K562 (cell line): ENCODE measurements at regions not wholly inside any gene's neighbourhood (a gene's known extent, or its start where the extent isn't known, plus 50 kb on each side); places are given as distances from the start of the nearest gene placed in this dataset.

Experiments
- ATAC-seq: fragments of 200-7000 bp; cut with Tn5 transposase; 3 replicates; pipeline ENCODE4 v1.9.1; 2020; ENCODE audit warnings: moderate library complexity
- BruUV-seq: library from RNA; stranded (reverse); fragments of 400-500 nt; replicated peaks from 2 replicates; lab custom pipeline; 2021; lab: Mats Ljungman, UMichigan
- CTCF ChIA-PET: fragments of 300-600 bp; formaldehyde crosslinking; extraction: SDS; loops from one replicate; lab custom pipeline; 2021; ENCODE audit warnings: low intra/inter-chr PET ratio; lab: Yijun Ruan, JAX
- POLR2A ChIA-PET: fragments of 300-600, 350-650 bp; sonication (Branson Sonifier 250); formaldehyde crosslinking; extraction: SDS; loops from one replicate; lab custom pipeline; 2021; ENCODE audit warnings: antibody characterized with exemption, inconsistent platforms; lab: Yijun Ruan, JAX
- DNase-seq, 4 experiments: peaks; one replicate each; pipeline versions ENCODE4 v3.0.0 to v3.0.0-alpha.2; 2011 to 2018; ENCODE audit warnings: low spot score in 3 of 4, mixed read lengths in 3 of 4; ENCODE audit errors: extremely low read depth in 1 of 4
- FAIRE-seq: peaks from 2 replicates; lab custom pipeline; 2011; peaks lifted over from hg19 to GRCh38; lab: Jason Lieb, UNC
- H2AFZ ChIP-seq: 2 replicates; pipeline ENCODE4 v1.6.0; 2011; ENCODE audit warnings: low read depth, low read length, control low read depth, inconsistent platforms
- H3K27ac ChIP-seq: fragments of 200-600 bp; 3 replicates; pipeline ENCODE4 v1.8.0; 2011; ENCODE audit warnings: low read depth, mild to moderate bottlenecking, control low read depth, inconsistent platforms, low read length, moderate library complexity, mixed read lengths; ENCODE audit errors: extremely low read depth
- H3K27me3 ChIP-seq, 2 experiments: fragments of 300-600 bp in 1 of 2; 2 replicates in 1 of 2; 3 replicates in 1 of 2; pipeline versions ENCODE4 v1.6.0 to v1.8.0; 2011; ENCODE audit warnings: inconsistent platforms in 2 of 2, low read length in 2 of 2, mild to moderate bottlenecking in 1 of 2, mixed read lengths in 1 of 2, moderate library complexity in 1 of 2; ENCODE audit not compliant: control insufficient read depth in 2 of 2, insufficient read depth in 2 of 2
- H3K36me3 ChIP-seq: fragments of 300-600 bp; 3 replicates; pipeline ENCODE4 v1.8.0; 2011; ENCODE audit warnings: mild to moderate bottlenecking, low read length, inconsistent platforms; ENCODE audit not compliant: control insufficient read depth, insufficient read depth
- H3K4me1 ChIP-seq, 2 experiments: fragments of 200-600 bp in 1 of 2; replicated peaks in 1 of 2; 2 replicates in 1 of 2; 3 replicates in 1 of 2; pipeline versions ENCODE4 v1.5.1 to v1.8.0; 2011; ENCODE audit warnings: inconsistent platforms in 2 of 2, low read length in 2 of 2, mild to moderate bottlenecking in 1 of 2, mixed read lengths in 1 of 2, moderate library complexity in 1 of 2; ENCODE audit not compliant: control insufficient read depth in 2 of 2, insufficient read depth in 2 of 2
- H3K4me2 ChIP-seq: 2 replicates; pipeline ENCODE4 v1.6.1; 2011; ENCODE audit warnings: low read length, control low read depth, inconsistent platforms, mixed read lengths; ENCODE audit not compliant: insufficient read depth
- H3K4me3 ChIP-seq: fragments of 200-600 bp; sonication (generic), shearing (Covaris generic); 2 replicates; pipeline ENCODE4 v1.5.1; 2016; ENCODE audit warnings: control low read depth, inconsistent platforms
- H3K79me2 ChIP-seq: fragments of 200-600 bp; 3 replicates; pipeline ENCODE4 v1.8.0; 2011; ENCODE audit warnings: low read length, inconsistent platforms; ENCODE audit not compliant: control insufficient read depth, insufficient read depth
- H3K9ac ChIP-seq, 2 experiments: 2 replicates each; pipeline versions ENCODE4 v1.6.0 to v1.6.1; 2011; ENCODE audit warnings: low read depth in 2 of 2, low read length in 2 of 2, control low read depth in 1 of 2, inconsistent platforms in 1 of 2, mild to moderate bottlenecking in 1 of 2, mixed read lengths in 1 of 2; ENCODE audit not compliant: insufficient read depth in 1 of 2
- H3K9me1 ChIP-seq: one replicate; pipeline ENCODE4 v1.6.0; 2011; ENCODE audit warnings: inconsistent platforms, mild to moderate bottlenecking, low read length, moderate library complexity; ENCODE audit not compliant: control insufficient read depth, insufficient read depth
- H3K9me3 ChIP-seq: replicated peaks from 2 replicates; pipeline ENCODE4 v1.5.1; 2011; ENCODE audit warnings: low read depth, low read length, inconsistent platforms; ENCODE audit not compliant: control insufficient read depth, insufficient read depth
- H4K20me1 ChIP-seq: replicated peaks from 2 replicates; pipeline ENCODE4 v1.6.1; 2011; ENCODE audit warnings: low read length, inconsistent platforms, mixed read lengths; ENCODE audit not compliant: control insufficient read depth, insufficient read depth
- GATAD2B ChIP-seq: fragments of 450-650 bp; IDR thresholded peaks from 2 replicates; pipeline ENCODE4 v1.6.1; 2017; ENCODE audit warnings: mild to moderate bottlenecking, borderline replicate concordance
- LARP7 ChIP-seq: fragments of 450-650 bp; IDR thresholded peaks from 2 replicates; pipeline ENCODE4 v1.6.1; 2016
- MEF2A ChIP-seq: IDR thresholded peaks from 2 replicates; pipeline ENCODE4 v1.6.1; 2011; ENCODE audit warnings: low read depth, mild to moderate bottlenecking, low read length, moderate library complexity; ENCODE audit not compliant: control insufficient read depth
- POLR3A ChIP-seq: IDR thresholded peaks from 2 replicates; pipeline ENCODE4 v1.6.1; 2011; ENCODE audit warnings: borderline replicate concordance, mild to moderate bottlenecking, moderate library complexity; ENCODE audit not compliant: insufficient read length, insufficient read depth; ENCODE audit errors: extremely low read depth
- RAD51 ChIP-seq: fragments of 450-650 bp; IDR thresholded peaks from 2 replicates; pipeline ENCODE4 v1.7.1; 2016; ENCODE audit warnings: low read depth, mild to moderate bottlenecking, borderline replicate concordance
- ZC3H8 ChIP-seq: fragments of 450-650 bp; IDR thresholded peaks from 2 replicates; pipeline ENCODE4 v1.6.1; 2017
- ZEB2 ChIP-seq: fragments of 450-650 bp; IDR thresholded peaks from 2 replicates; pipeline ENCODE4 v1.6.1; 2016
- ZNF239 ChIP-seq: fragments of 250-450 bp; sonication (Bioruptor Pico); IDR thresholded peaks from 2 replicates; pipeline ENCODE4 v1.4.0; 2020; ENCODE audit warnings: mild to moderate bottlenecking
- ZNF780A ChIP-seq: fragments of 250-450 bp; sonication (Bioruptor Pico); IDR thresholded peaks from 2 replicates; pipeline ENCODE4 v1.5.0; 2021; ENCODE audit warnings: mild to moderate bottlenecking
- WGBS: fragments of 100-300 bp; shearing (Covaris generic); methylation state at CpG from one replicate; pipeline ENCODE4 v1.1.6; 2016; ENCODE audit warnings: low coverage, mixed read lengths; ENCODE audit not compliant: insufficient coverage; ENCODE audit errors: missing lambda C conversion rate; 5-methylcytosine and 5-hydroxymethylcytosine counted together
- in situ Hi-C: fragments of 300-500 bp; cut with MboI; formaldehyde crosslinking; loops from 4 replicates; pipeline ENCODE4 v1.15.0; 2018; ENCODE audit warnings: inconsistent platforms, mixed read lengths
- intact Hi-C: fragments of 100-400 bp; cut with micrococcal nuclease; formaldehyde crosslinking; loops from 2 replicates; pipeline ENCODE4 v1.14.2; 2022
- TF ChIP-seq, protein P1 (sequence below): fragments of 450-650 bp; IDR thresholded peaks from 2 replicates; pipeline ENCODE4 v1.6.1; 2018; ENCODE audit warnings: mild to moderate bottlenecking, low read depth; ENCODE audit not compliant: partially characterized antibody

- POLR2A ChIA-PET, result no interaction called here
- H3K36me3 ChIP-seq, result no peaks in the 10 kb centered on the region
- H4K20me1 ChIP-seq, result 0 out of 2 replicates have a peak, but pooled peaks cover 3% of the 10 kb centered on the region
- no peak for DNase-seq
- no peak overlapping the region for H3K4me3 ChIP-seq
- intact Hi-C loops, result no loop called here
- WGBS, result under 1% methylated on average over 13 of the region's 15 CpGs
- H3K27me3 ChIP-seq, result peaks cover 0 to 18% of the 10 kb centered on the region in 2 experiments; a peak in 2 of 5 replicates
- H3K9me1 ChIP-seq, result no peaks in the 10 kb centered on the region
- H3K4me2 ChIP-seq, result no peak overlapping the region
- FAIRE-seq, result no peak
- in situ Hi-C loops, result no loop called here
- CTCF ChIA-PET, result no interaction called here
- H3K4me1 ChIP-seq, result no peaks in the 10 kb centered on the region; a peak in 1 of 5 replicates
- no peaks in the 10 kb centered on the region for H3K79me2 ChIP-seq
- TF ChIP-seq ZNF239 (CRISPR knock-in tag) (no peak), GATAD2B (no peak), ZNF780A (CRISPR knock-in tag) (no peak), MEF2A (no peak), ZC3H8 (no peak), POLR3A (no peak), LARP7 (no peak), ZEB2 (no peak), RAD51 (no peak)
- TF ChIP-seq, protein P1, sequence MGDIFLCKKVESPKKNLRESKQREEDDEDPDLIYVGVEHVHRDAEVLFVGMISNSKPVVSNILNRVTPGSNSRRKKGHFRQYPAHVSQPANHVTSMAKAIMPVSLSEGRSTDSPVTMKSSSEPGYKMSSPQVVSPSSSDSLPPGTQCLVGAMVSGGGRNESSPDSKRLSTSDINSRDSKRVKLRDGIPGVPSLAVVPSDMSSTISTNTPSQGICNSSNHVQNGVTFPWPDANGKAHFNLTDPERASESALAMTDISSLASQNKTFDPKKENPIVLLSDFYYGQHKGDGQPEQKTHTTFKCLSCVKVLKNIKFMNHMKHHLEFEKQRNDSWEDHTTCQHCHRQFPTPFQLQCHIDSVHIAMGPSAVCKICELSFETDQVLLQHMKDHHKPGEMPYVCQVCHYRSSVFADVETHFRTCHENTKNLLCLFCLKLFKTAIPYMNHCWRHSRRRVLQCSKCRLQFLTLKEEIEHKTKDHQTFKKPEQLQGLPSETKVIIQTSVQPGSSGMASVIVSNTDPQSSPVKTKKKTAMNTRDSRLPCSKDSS, result no peak
- H3K9me3 ChIP-seq, result no peaks in the 10 kb centered on the region
- no peak overlapping the region for H3K27ac ChIP-seq
- no peak overlapping the region for H3K9ac ChIP-seq
- BruUV-seq, result no TSS peak
- no peak for ATAC-seq
- H2AFZ ChIP-seq, result no peak overlapping the region
Measured at GRCh38 chr10:124318076-124318475, 100.6 kb downstream of the OAT start.
